KMS-11 (cell line): ENCODE measurements at regions not wholly inside any gene's neighbourhood (a gene's known extent, or its start where the extent isn't known, plus 50 kb on each side); places are given as distances from the start of the nearest gene placed in this dataset.

Source experiments
- H2AFZ ChIP-seq: fragments of 200-600 bp; sonication (generic); 2 replicates; pipeline ENCODE4 v1.6.1; 2016; ENCODE audit warnings: antibody characterized with exemption, mixed run types, low read depth
- H3K27ac ChIP-seq: fragments of 200-600 bp; sonication (generic); 2 replicates; pipeline ENCODE4 v1.6.1; 2016; ENCODE audit warnings: mild to moderate bottlenecking, mixed run types
- H3K27me3 ChIP-seq: fragments of 200-600 bp; sonication (generic); 2 replicates; pipeline ENCODE4 v1.6.1; 2017; ENCODE audit warnings: mild to moderate bottlenecking, low read depth, mixed run types, moderate library complexity; ENCODE audit not compliant: insufficient read depth
- H3K36me3 ChIP-seq: fragments of 200-600 bp; sonication (generic); 2 replicates; pipeline ENCODE4 v1.6.1; 2017; ENCODE audit warnings: mild to moderate bottlenecking, mixed run types; ENCODE audit not compliant: insufficient read depth
- H3K4me1 ChIP-seq: fragments of 200-600 bp; sonication (generic); 2 replicates; pipeline ENCODE4 v1.6.1; 2016; ENCODE audit warnings: mild to moderate bottlenecking, low read depth, mixed run types; ENCODE audit not compliant: poor library complexity, severe bottlenecking
- H3K4me2 ChIP-seq: fragments of 200-600 bp; sonication (generic); 2 replicates; pipeline ENCODE4 v1.7.0; 2016; ENCODE audit warnings: mild to moderate bottlenecking, mixed run types
- H3K4me3 ChIP-seq: fragments of 200-600 bp; sonication (generic); IDR thresholded peaks from 2 replicates; pipeline ENCODE4 v1.6.1; 2017; ENCODE audit warnings: low read depth, low read length, mixed read lengths; ENCODE audit not compliant: insufficient read depth
- H3K79me2 ChIP-seq: fragments of 200-600 bp; sonication (generic); 2 replicates; pipeline ENCODE4 v1.6.1; 2016; ENCODE audit warnings: low read depth, mixed run types; ENCODE audit not compliant: insufficient read depth
- H3K9ac ChIP-seq: fragments of 200-600 bp; sonication (generic); 2 replicates; pipeline ENCODE4 v1.6.1; 2016; ENCODE audit warnings: mild to moderate bottlenecking, mixed run types
- H4K20me1 ChIP-seq: fragments of 200-600 bp; sonication (generic); 2 replicates; pipeline ENCODE4 v1.6.1; 2016; ENCODE audit warnings: mild to moderate bottlenecking, mixed run types; ENCODE audit not compliant: insufficient read depth
- CTCF ChIP-seq: fragments of 200-600 bp; sonication (generic); conservative IDR thresholded peaks from 2 replicates; pipeline ENCODE4 v1.6.1; 2017; ENCODE audit warnings: low read depth, mild to moderate bottlenecking, antibody characterized with exemption, low read length, moderate library complexity, mixed read lengths

GRCh38 chr9:90995516-90995915 is 193.9 kb downstream of the SYK start:
- TF ChIP-seq CTCF, result no peak
- Histone ChIP-seq H3K4me2 (no peak overlapping the region), H3K27ac (no peak overlapping the region), H3K36me3 (no peaks in the 10 kb centered on the region), H3K4me3 (no peak overlapping the region), H3K79me2 (no peaks in the 10 kb centered on the region), H3K9ac (no peak overlapping the region), H2AFZ (no peak overlapping the region), H4K20me1 (no peaks in the 10 kb centered on the region), H3K4me1 (peaks cover 10% of the 10 kb centered on the region), H3K27me3 (no peaks in the 10 kb centered on the region)

- Histone ChIP-seq H2AFZ (no peak overlapping the region), H3K79me2 (no peaks in the 10 kb centered on the region)
- TF ChIP-seq CTCF, result no peak
Measured at GRCh38 chr9:90996154-90997065, 194.8 kb downstream of the SYK start.

DNA sequence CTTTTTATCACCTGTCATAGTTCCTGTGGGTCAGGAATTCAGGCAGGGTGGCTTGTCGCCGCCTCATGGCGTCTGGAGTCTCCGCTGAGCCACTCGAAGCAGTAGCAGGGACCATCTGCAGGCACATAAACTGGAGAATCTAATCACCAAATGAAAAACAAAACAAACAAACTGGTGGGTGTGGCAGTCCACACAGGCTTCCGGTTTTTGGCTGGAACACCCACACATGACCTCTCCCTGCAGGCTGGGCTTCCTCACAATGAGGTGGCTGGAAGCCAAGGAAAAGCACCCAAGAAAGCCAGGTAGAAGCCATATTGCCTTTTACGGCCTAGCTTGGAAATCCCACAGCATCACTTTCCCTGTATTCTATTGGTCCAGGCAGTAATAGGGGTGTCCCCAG is 197.0 kb downstream of the SYK start:
- Histone ChIP-seq H2AFZ (no peak overlapping the region), H4K20me1 (no peaks in the 10 kb centered on the region), H3K4me2 (no peak overlapping the region), H3K4me3 (no peak overlapping the region), H3K4me1 (peaks cover 19% of the 10 kb centered on the region), H3K9ac (no peak overlapping the region), H3K27ac (no peak overlapping the region), H3K27me3 (no peaks in the 10 kb centered on the region), H3K79me2 (no peaks in the 10 kb centered on the region), H3K36me3 (no peaks in the 10 kb centered on the region)
- no peak for TF ChIP-seq CTCF

More at GRCh38 chr9:90996154-90997065, 194.8 kb downstream of the SYK start:
- Histone ChIP-seq H3K36me3 (no peaks in the 10 kb centered on the region), H3K4me2 (no peak overlapping the region), H4K20me1 (no peaks in the 10 kb centered on the region), H3K4me1 (peaks cover 16% of the 10 kb centered on the region), H3K27ac (no peak overlapping the region), H3K27me3 (no peaks in the 10 kb centered on the region), H3K4me3 (no peak overlapping the region), H3K9ac (no peak overlapping the region)

DNA sequence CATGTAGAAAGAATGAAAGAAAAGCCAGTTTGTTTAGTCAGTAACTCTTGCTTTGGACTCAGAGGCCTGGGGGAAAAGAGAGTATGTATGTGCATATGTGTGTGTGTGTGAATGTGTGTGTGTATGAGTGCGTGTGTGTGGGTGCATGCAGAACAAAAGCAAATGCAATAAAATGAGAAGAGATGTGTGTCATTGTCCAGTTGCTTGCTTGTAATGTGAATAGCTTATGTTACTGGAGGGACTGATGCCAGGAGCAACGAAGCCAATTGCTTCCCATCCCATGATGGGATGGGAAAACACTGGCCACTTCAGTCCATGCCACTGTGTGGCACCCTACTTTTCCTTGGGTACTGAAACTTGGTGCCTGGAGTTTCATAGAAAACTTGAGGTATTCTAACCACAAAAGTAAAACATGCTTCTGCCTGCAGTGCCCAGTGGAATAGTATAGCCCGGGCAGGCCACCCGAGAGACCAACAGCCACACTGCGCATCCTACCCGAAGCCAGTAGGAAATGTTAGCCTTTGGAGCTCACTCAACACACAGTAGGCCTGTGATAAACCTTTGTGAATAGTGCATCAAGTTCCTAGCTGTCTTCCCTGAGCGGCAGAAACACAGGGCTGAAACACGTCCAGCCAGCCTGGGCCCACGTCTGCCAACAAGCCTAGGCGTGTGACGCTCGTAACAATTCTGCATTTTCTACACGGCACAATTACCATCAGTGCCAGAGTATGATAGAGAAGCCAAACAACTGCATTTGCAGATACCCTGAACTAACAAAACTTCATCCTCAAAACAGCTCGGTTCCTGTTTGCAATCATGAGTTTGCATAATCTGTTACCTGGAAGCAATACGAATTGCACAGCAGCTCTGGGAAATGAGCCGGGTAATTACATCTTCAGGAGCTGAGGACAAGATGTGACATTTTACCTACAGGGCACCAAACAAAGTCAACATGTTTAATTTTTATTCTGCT is 198.1 kb downstream of the SYK start:
- no peaks in the 10 kb centered on the region for H3K79me2 ChIP-seq
- no peaks in the 10 kb centered on the region for H4K20me1 ChIP-seq
- H3K4me3 ChIP-seq, result no peak overlapping the region
- H3K27ac ChIP-seq, result no peak overlapping the region
- peaks cover 25% of the 10 kb centered on the region for H3K4me1 ChIP-seq
- H3K9ac ChIP-seq, result no peak overlapping the region
- no peak overlapping the region for H3K4me2 ChIP-seq
- TF ChIP-seq CTCF, result no peak
- no peak overlapping the region for H2AFZ ChIP-seq
- H3K36me3 ChIP-seq, result no peaks in the 10 kb centered on the region
- H3K27me3 ChIP-seq, result no peaks in the 10 kb centered on the region
